Lung (tissue), 11 donors: ENCODE measurements at regions not wholly inside any gene's neighbourhood (a gene's known extent, or its start where the extent isn't known, plus 50 kb on each side); places are given as distances from the start of the nearest gene placed in this dataset.

Source experiments
- ATAC-seq: fragments of 200-7000 bp; cut with Tn5 transposase; one replicate; pipeline ENCODE4 v1.9.1; 2020; ENCODE audit warnings: moderate number of reproducible peaks; ENCODE audit not compliant: insufficient read depth, low FRiP score
- DNase-seq, 3 donors: peaks; one replicate each; pipeline ENCODE4 v3.0.0-alpha.2; 2013 to 2017
- H3K27ac ChIP-seq, 2 donors: one replicate each; pipeline ENCODE4 v1.5.1; 2013; ENCODE audit warnings: mild to moderate bottlenecking in 2 of 2, moderate library complexity in 2 of 2, control low read depth in 1 of 2, inconsistent platforms in 1 of 2, low read depth in 1 of 2, low read length in 1 of 2
- H3K27me3 ChIP-seq, 3 donors: one replicate each; pipeline ENCODE4 v1.5.1; 2013; ENCODE audit warnings: low read length in 2 of 3; ENCODE audit not compliant: control insufficient read depth in 3 of 3, insufficient read depth in 3 of 3
- H3K36me3 ChIP-seq, 4 donors: one replicate each; pipeline ENCODE4 v1.5.1; 2013; ENCODE audit warnings: low read length in 4 of 4, mild to moderate bottlenecking in 1 of 4, moderate library complexity in 1 of 4; ENCODE audit not compliant: control insufficient read depth in 4 of 4, insufficient read depth in 4 of 4
- H3K4me1 ChIP-seq, 5 donors: one replicate each; pipeline ENCODE4 v1.5.1; 2013; ENCODE audit warnings: low read length in 5 of 5, mild to moderate bottlenecking in 2 of 5, moderate library complexity in 1 of 5; ENCODE audit not compliant: control insufficient read depth in 5 of 5, insufficient read depth in 5 of 5
- H3K4me3 ChIP-seq: one replicate; pipeline ENCODE4 v1.5.1; 2013; ENCODE audit warnings: mild to moderate bottlenecking, control low read depth, moderate library complexity
- H3K9ac ChIP-seq, 2 donors: one replicate each; pipeline ENCODE4 v1.5.1; 2013; ENCODE audit warnings: low read length in 2 of 2, control low read depth in 1 of 2; ENCODE audit not compliant: insufficient read depth in 1 of 2
- H3K9me3 ChIP-seq, 4 donors: one replicate each; pipeline ENCODE4 v1.5.1; 2013; ENCODE audit warnings: low read length in 3 of 4, mild to moderate bottlenecking in 1 of 4, moderate library complexity in 1 of 4; ENCODE audit not compliant: control insufficient read depth in 4 of 4, insufficient read depth in 3 of 4
- WGBS, 2 donors: extraction: QIAGEN DNeasy Blood & Tissue Kit; methylation state at CpG; one replicate each; pipeline ENCODE4 v1.1.7; 2013; 5-methylcytosine and 5-hydroxymethylcytosine counted together
- TF ChIP-seq, protein P1 (sequence below): IDR thresholded peaks from 2 replicates; pipeline ENCODE4 v1.5.1; 2012; ENCODE audit warnings: mild to moderate bottlenecking; ENCODE audit errors: control extremely low read depth, extremely low read depth
- donor health status: control.
- donor health status: control.
- donor health status: Bipolar disorder and iron deficiency.
- donor health status: healthy.
- donor health status: DM: yes; HTN: yes; CAD: no.

DNA sequence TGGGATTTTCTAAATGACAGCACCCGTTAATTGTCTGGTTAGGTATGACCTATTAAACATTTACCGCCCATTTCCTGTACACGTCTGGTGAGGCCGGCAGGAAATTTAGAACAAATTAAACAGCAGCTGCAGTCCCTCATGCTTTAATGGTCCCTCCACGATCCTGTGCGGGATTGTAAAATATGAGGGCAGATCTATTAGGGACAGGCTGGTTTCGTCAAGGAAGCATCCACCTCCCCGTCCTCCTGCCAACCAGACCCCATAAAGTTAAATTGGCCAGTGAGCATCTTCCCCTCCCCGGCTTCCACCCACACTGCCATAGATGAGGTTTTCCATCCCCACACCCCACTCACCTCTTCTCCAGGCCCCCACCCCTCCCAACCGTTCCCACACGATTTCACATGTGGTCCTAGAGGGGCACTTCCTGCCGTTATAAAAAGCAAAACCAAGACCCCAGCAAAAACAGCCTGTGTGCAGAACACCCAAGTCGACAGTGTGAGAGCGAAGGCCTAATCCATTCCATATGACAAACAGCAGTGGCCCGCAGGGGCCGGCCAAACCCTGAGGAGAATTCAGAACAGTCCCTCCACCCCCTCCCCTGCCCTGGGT, 331.9 kb downstream of the FOXL1 start:
- Histone ChIP-seq H3K36me3 (no peaks in the 10 kb centered on the region), H3K27ac (no peak overlapping the region), H3K9ac (no peak overlapping the region), H3K27me3 (peaks cover 0 to 35% (median 8%) of the 10 kb centered on the region in 3 donors), H3K4me3 (no peak overlapping the region), H3K9me3 (peaks cover 0 to 7% (median 0%) of the 10 kb centered on the region in 4 donors), H3K4me1 (peaks cover 0 to 24% (median 9%) of the 10 kb centered on the region in 5 donors)
- TF ChIP-seq, protein P1, sequence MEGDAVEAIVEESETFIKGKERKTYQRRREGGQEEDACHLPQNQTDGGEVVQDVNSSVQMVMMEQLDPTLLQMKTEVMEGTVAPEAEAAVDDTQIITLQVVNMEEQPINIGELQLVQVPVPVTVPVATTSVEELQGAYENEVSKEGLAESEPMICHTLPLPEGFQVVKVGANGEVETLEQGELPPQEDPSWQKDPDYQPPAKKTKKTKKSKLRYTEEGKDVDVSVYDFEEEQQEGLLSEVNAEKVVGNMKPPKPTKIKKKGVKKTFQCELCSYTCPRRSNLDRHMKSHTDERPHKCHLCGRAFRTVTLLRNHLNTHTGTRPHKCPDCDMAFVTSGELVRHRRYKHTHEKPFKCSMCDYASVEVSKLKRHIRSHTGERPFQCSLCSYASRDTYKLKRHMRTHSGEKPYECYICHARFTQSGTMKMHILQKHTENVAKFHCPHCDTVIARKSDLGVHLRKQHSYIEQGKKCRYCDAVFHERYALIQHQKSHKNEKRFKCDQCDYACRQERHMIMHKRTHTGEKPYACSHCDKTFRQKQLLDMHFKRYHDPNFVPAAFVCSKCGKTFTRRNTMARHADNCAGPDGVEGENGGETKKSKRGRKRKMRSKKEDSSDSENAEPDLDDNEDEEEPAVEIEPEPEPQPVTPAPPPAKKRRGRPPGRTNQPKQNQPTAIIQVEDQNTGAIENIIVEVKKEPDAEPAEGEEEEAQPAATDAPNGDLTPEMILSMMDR = no peak
- DNase-seq (peak; percentile 42 to 75 (median 67)), ATAC-seq (no peak)
- 68 to 72% methylated on average over 16 of the region's 16 CpGs for WGBS, 2 donors

DNA sequence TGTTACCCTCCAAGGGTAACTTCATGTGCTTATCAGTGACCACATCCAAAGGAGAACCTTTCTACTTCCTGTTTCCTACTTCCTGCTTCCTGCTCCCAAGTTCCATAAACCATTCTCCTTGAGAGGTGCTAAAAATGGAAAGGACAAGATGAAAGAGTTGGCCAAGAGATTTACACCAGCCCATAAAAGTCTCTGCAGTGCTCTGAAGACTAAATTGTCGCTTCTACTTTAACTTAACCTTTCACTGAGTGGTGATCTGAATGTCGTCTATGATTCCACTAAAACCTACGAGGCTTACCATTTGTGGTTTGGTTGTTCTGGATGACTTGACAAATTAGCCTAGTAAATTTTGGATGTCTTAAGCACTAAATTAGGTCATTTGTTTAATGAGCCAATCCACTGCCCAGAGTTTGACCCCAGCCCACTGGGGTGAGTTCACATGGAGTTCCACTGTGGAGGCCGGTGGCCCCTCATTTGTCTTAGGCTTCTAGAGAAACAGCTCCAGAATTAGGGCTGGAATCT, 333.1 kb downstream of the FOXL1 start:
- ATAC-seq (no peak), DNase-seq (peak in 1 of 3 donors; percentile 7)
- Histone ChIP-seq H3K4me3 (no peak overlapping the region), H3K4me1 (peaks cover 0 to 21% (median 9%) of the 10 kb centered on the region in 5 donors), H3K27ac (no peak overlapping the region), H3K36me3 (no peaks in the 10 kb centered on the region), H3K9me3 (peaks cover 0 to 7% (median 0%) of the 10 kb centered on the region in 4 donors), H3K9ac (no peak overlapping the region), H3K27me3 (peaks cover 0 to 30% (median 8%) of the 10 kb centered on the region in 3 donors)
- TF ChIP-seq, protein P1 = no peak
- whole genome bisulfite sequencing, 2 donors = 54 to 67% methylated on average over 4 of the region's 4 CpGs

DNA sequence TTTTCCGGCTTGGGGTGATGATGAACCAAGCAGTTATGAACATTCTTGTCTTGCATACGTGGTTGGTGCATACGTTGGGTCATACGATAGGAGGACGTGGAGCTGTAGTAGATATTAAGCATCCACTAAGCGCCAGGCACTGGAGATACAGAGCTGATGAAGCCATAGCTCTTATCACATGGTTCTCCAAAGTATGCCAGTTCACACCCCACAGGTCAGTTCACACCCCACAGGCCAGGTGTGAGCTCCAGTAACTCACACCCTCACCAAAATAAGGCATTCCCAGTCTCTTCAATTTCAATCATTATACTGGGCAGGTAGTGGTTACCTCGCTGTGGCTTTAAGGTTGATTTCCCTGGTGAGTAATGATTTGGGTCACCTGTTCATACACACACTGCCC, 335.5 kb downstream of the FOXL1 start:
- H3K36me3 ChIP-seq = no peaks in the 10 kb centered on the region
- H3K4me3 ChIP-seq = no peak overlapping the region
- TF ChIP-seq, protein P1 = no peak
- 96 to 99% methylated on average over 7 of the region's 7 CpGs for WGBS, 2 donors
- no peak overlapping the region for H3K27ac ChIP-seq
- peaks cover 0 to 2% (median 0%) of the 10 kb centered on the region in 4 donors for H3K9me3 ChIP-seq
- peaks cover 0 to 10% (median 4%) of the 10 kb centered on the region in 3 donors for H3K27me3 ChIP-seq
- no peak for DNase-seq
- no peak overlapping the region for H3K9ac ChIP-seq
- ATAC-seq = no peak
- H3K4me1 ChIP-seq = peaks cover 0 to 20% (median 9%) of the 10 kb centered on the region in 5 donors
